ENCODE measurements at regions not wholly inside any gene's neighbourhood (a gene's known extent, or its start where the extent isn't known, plus 50 kb on each side); places are given as distances from the start of the nearest gene placed in this dataset.

DNA sequence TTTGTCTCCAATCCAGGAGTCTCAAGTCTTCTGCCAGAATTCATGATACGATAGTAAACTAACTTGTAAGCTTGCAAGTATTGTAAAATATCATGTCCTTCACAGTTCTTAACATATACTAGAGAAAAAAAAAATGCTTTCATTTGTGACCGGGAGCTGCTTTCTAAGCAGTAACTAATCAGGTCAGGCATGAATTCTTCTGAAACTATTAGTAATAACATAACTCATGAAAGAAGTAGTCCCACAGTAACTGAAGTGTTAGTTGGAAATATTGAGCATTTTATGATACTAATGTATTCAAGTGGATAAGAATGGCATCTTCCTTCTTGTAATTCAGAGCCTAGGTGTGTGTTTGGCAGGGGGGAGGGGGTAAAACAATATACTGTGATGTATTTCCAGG lies 665.6 kb downstream of the DNAJB9 start:
- ChIA-PET POLR2A (ENCODE audit: unreplicated experiment) (interaction anchor here (0.6 kb wide), 1 partner anchor 68 kb away, joined by 3 read pairs; no protein-coding TSS in a partner anchor), CTCF (no interaction called here)
- Histone ChIP-seq H2AK9ac (replicated peaks; ENCODE audit: low read depth, low read length, poor library complexity) (no peak overlapping the region), H3K23ac (ENCODE audit: low read depth, low read length) (no peak overlapping the region), H3K9me3 (ENCODE audit: control insufficient read depth, insufficient read depth, low read length) (no peaks in the 10 kb centered on the region; the same call in none of the 2 replicates), H3K4ac (ENCODE audit: low read depth, low read length) (no peak overlapping the region), H3K9me1 (ENCODE audit: insufficient read depth, low read length) (no peaks in the 10 kb centered on the region), H4K5ac (ENCODE audit: low read depth, low read length) (no peak overlapping the region), H3K27ac (ENCODE audit: insufficient read depth, low read length) (no peak overlapping the region), H3K4me3 (ENCODE audit: insufficient read depth, low read depth, low read length) (no peak overlapping the region), H3K27me3 (ENCODE audit: control insufficient read depth, insufficient read depth, low read length) (no peaks in the 10 kb centered on the region), H2BK15ac (ENCODE audit: low read depth, low read length) (no peak overlapping the region), H4K20me1 (ENCODE audit: insufficient read depth, low read length) (no peaks in the 10 kb centered on the region), H3K18ac (ENCODE audit: low read depth, low read length) (no peak overlapping the region), H2BK5ac (ENCODE audit: low read depth, low read length, poor library complexity, severe bottlenecking) (no peak overlapping the region), H3K36me3 (ENCODE audit: control insufficient read depth, insufficient read depth, low read length) (no peaks in the 10 kb centered on the region), H2AK5ac (ENCODE audit: low read depth, low read length) (no peak overlapping the region), H4K91ac (ENCODE audit: insufficient read depth, low read depth, low read length) (no peak overlapping the region), H3K4me2 (ENCODE audit: low read depth, low read length) (no peak overlapping the region), H3K9ac (ENCODE audit: low read depth, low read length) (no peak overlapping the region), H2BK120ac (ENCODE audit: low read depth, low read length) (no peak overlapping the region), H3K56ac (ENCODE audit: extremely low read depth, insufficient read depth, low read length) (no peak overlapping the region), H4K8ac (ENCODE audit: low read depth in 2 of 2, low read length in 2 of 2) (no peak overlapping the region), H3K14ac (replicated peaks; ENCODE audit: low read depth, low read length) (no peak overlapping the region), H2AFZ (replicated peaks; ENCODE audit: low read length, poor library complexity) (no peak overlapping the region), H3K79me1 (ENCODE audit: low read depth in 1 of 2, low read length in 2 of 2) (no peaks in the 10 kb centered on the region), H2BK20ac (ENCODE audit: low read depth, low read length) (no peak overlapping the region), H3K4me1 (ENCODE audit: control insufficient read depth, insufficient read depth, low read length) (no peaks in the 10 kb centered on the region)
- WGBS, 2 experiments (ENCODE audit: extremely low coverage in 2 of 2, insufficient read length in 1 of 2): no CpG with 5 or more reads among the region's 2 CpGs
- intact Hi-C loops (cut with micrococcal nuclease) (no loop called here), in situ Hi-C loops (cut with MboI; ENCODE audit: low sequenced_read_pairs) (no loop called here), dilution Hi-C loops (cut with HindIII; ENCODE audit: low sequenced_read_pairs, unreplicated experiment) (no loop called here)
- ATAC-seq (ENCODE audit: low read depth): no peak
- no peak for TF ChIP-seq CTCF (conservative IDR thresholded peaks at IDR 0.05; ENCODE audit: low read depth, low read length)
- no peak for TF ChIP-seq RAD21 (IDR thresholded peaks at IDR 0.05; ENCODE audit: low read length)
- TF ChIP-seq, protein P1, sequence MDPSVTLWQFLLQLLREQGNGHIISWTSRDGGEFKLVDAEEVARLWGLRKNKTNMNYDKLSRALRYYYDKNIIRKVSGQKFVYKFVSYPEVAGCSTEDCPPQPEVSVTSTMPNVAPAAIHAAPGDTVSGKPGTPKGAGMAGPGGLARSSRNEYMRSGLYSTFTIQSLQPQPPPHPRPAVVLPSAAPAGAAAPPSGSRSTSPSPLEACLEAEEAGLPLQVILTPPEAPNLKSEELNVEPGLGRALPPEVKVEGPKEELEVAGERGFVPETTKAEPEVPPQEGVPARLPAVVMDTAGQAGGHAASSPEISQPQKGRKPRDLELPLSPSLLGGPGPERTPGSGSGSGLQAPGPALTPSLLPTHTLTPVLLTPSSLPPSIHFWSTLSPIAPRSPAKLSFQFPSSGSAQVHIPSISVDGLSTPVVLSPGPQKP (IDR thresholded peaks at IDR 0.05; ENCODE audit: borderline replicate concordance, low read depth, low read length): no peak
- no peak for TF ChIP-seq CEBPB (IDR thresholded peaks at IDR 0.05; ENCODE audit: low read depth, low read length)
- TF ChIP-seq BHLHE40 (IDR thresholded peaks at IDR 0.05; ENCODE audit: low read depth, low read length): no peak
- no peak for TF ChIP-seq RCOR1 (IDR thresholded peaks at IDR 0.05; ENCODE audit: insufficient replicate concordance, low read length)
- TF ChIP-seq MXI1 (IDR thresholded peaks at IDR 0.05; ENCODE audit: borderline replicate concordance, low read depth, low read length): no peak
- TF ChIP-seq FOS (IDR thresholded peaks at IDR 0.05; ENCODE audit: low read depth, low read length): no peak
- TF ChIP-seq RFX5 (IDR thresholded peaks at IDR 0.05; ENCODE audit: low read depth, low read length): no peak
- TF ChIP-seq, protein P2, sequence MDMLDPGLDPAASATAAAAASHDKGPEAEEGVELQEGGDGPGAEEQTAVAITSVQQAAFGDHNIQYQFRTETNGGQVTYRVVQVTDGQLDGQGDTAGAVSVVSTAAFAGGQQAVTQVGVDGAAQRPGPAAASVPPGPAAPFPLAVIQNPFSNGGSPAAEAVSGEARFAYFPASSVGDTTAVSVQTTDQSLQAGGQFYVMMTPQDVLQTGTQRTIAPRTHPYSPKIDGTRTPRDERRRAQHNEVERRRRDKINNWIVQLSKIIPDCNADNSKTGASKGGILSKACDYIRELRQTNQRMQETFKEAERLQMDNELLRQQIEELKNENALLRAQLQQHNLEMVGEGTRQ (IDR thresholded peaks at IDR 0.05; ENCODE audit: low read depth, low read length): no peak
- TF ChIP-seq NFE2L2 (IDR thresholded peaks at IDR 0.05; ENCODE audit: low read depth, low read length): no peak
- no peak for TF ChIP-seq SMC3 (IDR thresholded peaks at IDR 0.05; ENCODE audit: low read depth, low read length)
- no peak for TF ChIP-seq MAFK (IDR thresholded peaks at IDR 0.05; ENCODE audit: low read depth, low read length)
- no TSS peak for BruUV-seq (replicated peaks)
- no peak for DNase-seq
